Loucy (cell line): ENCODE measurements at regions not wholly inside any gene's neighbourhood (a gene's known extent, or its start where the extent isn't known, plus 50 kb on each side); places are given as distances from the start of the nearest gene placed in this dataset.

ENCODE experiments used
- CTCF ChIP-seq: fragments of 200-600 bp; sonication (generic); conservative IDR thresholded peaks from 2 replicates; pipeline ENCODE4 v1.5.1; 2014; ENCODE audit warnings: mild to moderate bottlenecking, antibody characterized with exemption, low read length
- EZH2phosphoT487 ChIP-seq: fragments of 200-600 bp; IDR thresholded peaks from 2 replicates; pipeline ENCODE4 v1.6.1; 2018; ENCODE audit warnings: antibody characterized with exemption, mild to moderate bottlenecking, moderate library complexity, borderline replicate concordance

GRCh38 chr5:63011158-63011557 is 432.5 kb downstream of the LRRC70 start:
- TF ChIP-seq CTCF = no peak
- no peak for TF ChIP-seq EZH2phosphoT487
